Retina (tissue), 1 donor: ENCODE measurements at regions not wholly inside any gene's neighbourhood (a gene's known extent, or its start where the extent isn't known, plus 50 kb on each side); places are given as distances from the start of the nearest gene placed in this dataset.

ENCODE experiments used
- DNase-seq: peaks from one replicate; pipeline ENCODE4 v3.0.0-alpha.2; 2016

- DNase-seq: no peak
Observed at GRCh38 chr2:235371018-235371417, 122.8 kb upstream of the AGAP1 start.

- no peak for DNase-seq
Observed at GRCh38 chr2:235373171-235373570, 120.7 kb upstream of the AGAP1 start.

- no peak for DNase-seq
Observed at GRCh38 chr2:235377176-235377575, 116.7 kb upstream of the AGAP1 start.

- DNase-seq: no peak
Observed at GRCh38 chr2:235378246-235378645, 115.6 kb upstream of the AGAP1 start.

- no peak for DNase-seq
Observed at GRCh38 chr2:235378944-235379343, 114.9 kb upstream of the AGAP1 start.

- no peak for DNase-seq
Observed at GRCh38 chr2:235381261-235381912, 112.5 kb upstream of the AGAP1 start.

- no peak for DNase-seq
Observed at GRCh38 chr2:235382179-235382578, 111.7 kb upstream of the AGAP1 start.

- no peak for DNase-seq
Observed at GRCh38 chr2:235382601-235383000, 111.2 kb upstream of the AGAP1 start.

- no peak for DNase-seq
Observed at GRCh38 chr2:235383272-235383843, 110.5 kb upstream of the AGAP1 start.

- DNase-seq: no peak
Observed at GRCh38 chr2:235384624-235385023, 109.2 kb upstream of the AGAP1 start.

- DNase-seq: no peak
Observed at GRCh38 chr2:235389626-235390025, 104.2 kb upstream of the AGAP1 start.

GRCh38 chr2:235390108-235390815 lies 103.6 kb upstream of the AGAP1 start:
- DNase-seq: no peak

GRCh38 chr2:235390816-235391194 lies 103.0 kb upstream of the AGAP1 start:
- DNase-seq: no peak

- no peak for DNase-seq
Observed at GRCh38 chr2:235391921-235392615, 101.8 kb upstream of the AGAP1 start.

- DNase-seq: no peak
Observed at GRCh38 chr2:235394278-235394828, 99.5 kb upstream of the AGAP1 start.

- DNase-seq: no peak
Observed at GRCh38 chr2:235396071-235396846, 97.6 kb upstream of the AGAP1 start.

GRCh38 chr2:235398321-235398720 lies 95.5 kb upstream of the AGAP1 start:
- DNase-seq: no peak

GRCh38 chr2:235399895-235400294 lies 93.9 kb upstream of the AGAP1 start:
- DNase-seq: no peak

GRCh38 chr2:235402422-235402821 lies 91.4 kb upstream of the AGAP1 start:
- DNase-seq: no peak

- no peak for DNase-seq
Observed at GRCh38 chr2:235405612-235406361, 88.1 kb upstream of the AGAP1 start.

GRCh38 chr2:235406430-235406829 lies 87.4 kb upstream of the AGAP1 start:
- DNase-seq: no peak
